ENCODE measurements at regions not wholly inside any gene's neighbourhood (a gene's known extent, or its start where the extent isn't known, plus 50 kb on each side); places are given as distances from the start of the nearest gene placed in this dataset.

DNA sequence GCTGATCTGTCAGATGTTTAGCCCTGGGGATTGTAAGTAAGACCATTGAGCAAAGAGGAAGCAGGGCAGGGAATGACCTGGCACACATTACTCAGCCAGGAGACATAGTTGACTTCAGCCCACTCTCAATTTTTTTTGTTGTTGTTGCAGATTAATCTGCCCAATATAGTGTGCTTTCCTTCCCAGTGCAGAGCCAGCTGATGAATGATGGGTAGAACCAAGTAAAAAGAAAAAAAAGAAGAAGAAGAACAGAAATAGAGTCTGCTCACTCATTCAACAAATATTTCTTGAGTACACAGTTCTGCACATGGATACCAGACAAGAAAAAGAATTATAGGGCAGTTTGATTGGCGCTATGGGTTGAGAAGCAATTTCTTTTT lies 292.7 kb downstream of the ETS1 start:
- Histone ChIP-seq H3K9me3 (ENCODE audit: control insufficient read depth, insufficient read depth, low read length) (no peaks in the 10 kb centered on the region), H3K4me1 (ENCODE audit: control insufficient read depth, insufficient read depth, low read length) (no peaks in the 10 kb centered on the region), H3K36me3 (ENCODE audit: control insufficient read depth, insufficient read depth, low read length) (no peaks in the 10 kb centered on the region), H3K9ac (ENCODE audit: low read depth, low read length) (no peak overlapping the region), H3K4me3 (ENCODE audit: low read depth, low read length) (no peak overlapping the region), H3K27me3 (ENCODE audit: control insufficient read depth, insufficient read depth, low read length) (no peaks in the 10 kb centered on the region)

DNA sequence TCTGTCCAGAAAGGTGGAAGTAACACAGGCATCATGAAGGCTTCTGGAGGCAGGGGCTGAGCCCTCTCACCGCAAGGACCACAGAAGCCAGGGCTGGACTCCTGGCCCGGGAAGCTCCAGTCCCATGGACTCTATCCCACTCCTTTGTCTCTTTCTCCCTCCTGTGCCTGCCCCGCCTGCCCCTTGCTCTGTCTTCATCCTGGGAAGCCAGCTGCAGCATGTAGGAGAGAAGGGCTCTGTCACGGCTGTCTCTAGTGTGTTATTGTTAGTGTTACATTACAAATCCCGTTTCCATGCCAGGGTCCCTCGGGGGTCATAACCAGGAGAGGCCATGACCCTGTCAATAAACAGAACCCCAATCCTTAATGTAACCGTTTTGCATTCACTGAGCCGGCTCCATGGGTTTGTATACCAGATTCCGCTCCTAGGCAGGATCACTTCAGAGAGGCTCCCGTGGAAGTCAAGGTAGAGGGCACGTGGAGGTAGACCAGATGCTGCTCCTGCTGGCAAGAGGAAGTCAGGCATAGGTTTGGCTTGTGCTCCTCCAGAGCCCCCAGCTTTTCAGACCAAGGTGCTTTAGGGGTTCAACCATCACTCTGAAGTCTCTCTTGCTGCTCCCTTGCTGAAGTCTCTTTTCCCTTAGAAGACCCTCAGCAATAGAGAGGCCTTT lies 293.2 kb downstream of the ETS1 start:
- H3K9ac ChIP-seq (ENCODE audit: low read depth, low read length): no peak overlapping the region
- H3K36me3 ChIP-seq (ENCODE audit: control insufficient read depth, insufficient read depth, low read length): no peaks in the 10 kb centered on the region
- no peaks in the 10 kb centered on the region for H3K9me3 ChIP-seq (ENCODE audit: control insufficient read depth, insufficient read depth, low read length)
- H3K27me3 ChIP-seq (ENCODE audit: control insufficient read depth, insufficient read depth, low read length): no peaks in the 10 kb centered on the region
- no peak overlapping the region for H3K4me3 ChIP-seq (ENCODE audit: low read depth, low read length)
- H3K4me1 ChIP-seq (ENCODE audit: control insufficient read depth, insufficient read depth, low read length): no peaks in the 10 kb centered on the region

DNA sequence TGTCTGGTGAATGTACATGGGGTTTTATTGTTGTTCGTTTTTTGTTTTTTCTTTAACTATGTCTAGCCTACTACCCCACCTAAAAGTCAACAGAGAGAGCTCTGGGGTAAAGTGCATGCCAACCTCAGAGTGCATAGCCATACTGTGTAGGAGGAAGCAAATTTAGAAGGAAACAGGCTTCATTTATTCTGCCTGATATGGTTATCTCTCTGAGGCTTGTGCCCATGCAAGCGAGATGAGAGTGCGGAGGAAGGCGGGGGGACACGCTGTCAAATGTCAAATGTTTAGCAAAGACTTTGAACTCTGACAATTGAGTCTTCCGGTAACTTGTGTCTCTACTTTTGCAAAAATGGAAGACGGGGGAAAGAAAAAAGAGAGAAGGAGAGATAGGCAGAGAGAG lies 295.5 kb downstream of the ETS1 start:
- H3K9ac ChIP-seq (ENCODE audit: low read depth, low read length): no peak overlapping the region
- no peak overlapping the region for H3K4me3 ChIP-seq (ENCODE audit: low read depth, low read length)
- H3K27me3 ChIP-seq (ENCODE audit: control insufficient read depth, insufficient read depth, low read length): no peaks in the 10 kb centered on the region
- no peaks in the 10 kb centered on the region for H3K4me1 ChIP-seq (ENCODE audit: control insufficient read depth, insufficient read depth, low read length)
- H3K9me3 ChIP-seq (ENCODE audit: control insufficient read depth, insufficient read depth, low read length): no peaks in the 10 kb centered on the region
- no peaks in the 10 kb centered on the region for H3K36me3 ChIP-seq (ENCODE audit: control insufficient read depth, insufficient read depth, low read length)

DNA sequence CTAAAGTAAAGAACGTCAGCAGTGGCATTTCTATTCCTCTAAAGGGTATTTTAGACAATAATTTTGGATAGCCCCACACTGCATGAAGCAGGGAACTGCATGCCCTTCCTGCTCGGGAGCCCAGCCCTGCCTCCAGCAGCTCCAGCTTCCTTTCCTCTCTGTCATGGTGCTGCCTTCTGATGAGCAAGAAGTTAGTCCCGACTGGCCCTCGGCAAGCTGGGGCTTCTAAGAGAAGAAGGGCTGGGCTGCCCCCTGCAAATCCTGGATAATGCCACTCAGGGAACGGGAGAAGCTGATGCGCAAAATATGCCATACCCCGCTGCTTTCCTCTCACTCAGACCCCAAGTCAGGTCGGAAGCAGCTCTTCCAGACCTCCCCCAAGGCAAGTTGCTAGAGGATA lies 296.4 kb downstream of the ETS1 start:
- no peaks in the 10 kb centered on the region for H3K27me3 ChIP-seq (ENCODE audit: control insufficient read depth, insufficient read depth, low read length)
- H3K9ac ChIP-seq (ENCODE audit: low read depth, low read length): no peak overlapping the region
- no peaks in the 10 kb centered on the region for H3K36me3 ChIP-seq (ENCODE audit: control insufficient read depth, insufficient read depth, low read length)
- no peaks in the 10 kb centered on the region for H3K4me1 ChIP-seq (ENCODE audit: control insufficient read depth, insufficient read depth, low read length)
- no peak overlapping the region for H3K4me3 ChIP-seq (ENCODE audit: low read depth, low read length)
- no peaks in the 10 kb centered on the region for H3K9me3 ChIP-seq (ENCODE audit: control insufficient read depth, insufficient read depth, low read length)

DNA sequence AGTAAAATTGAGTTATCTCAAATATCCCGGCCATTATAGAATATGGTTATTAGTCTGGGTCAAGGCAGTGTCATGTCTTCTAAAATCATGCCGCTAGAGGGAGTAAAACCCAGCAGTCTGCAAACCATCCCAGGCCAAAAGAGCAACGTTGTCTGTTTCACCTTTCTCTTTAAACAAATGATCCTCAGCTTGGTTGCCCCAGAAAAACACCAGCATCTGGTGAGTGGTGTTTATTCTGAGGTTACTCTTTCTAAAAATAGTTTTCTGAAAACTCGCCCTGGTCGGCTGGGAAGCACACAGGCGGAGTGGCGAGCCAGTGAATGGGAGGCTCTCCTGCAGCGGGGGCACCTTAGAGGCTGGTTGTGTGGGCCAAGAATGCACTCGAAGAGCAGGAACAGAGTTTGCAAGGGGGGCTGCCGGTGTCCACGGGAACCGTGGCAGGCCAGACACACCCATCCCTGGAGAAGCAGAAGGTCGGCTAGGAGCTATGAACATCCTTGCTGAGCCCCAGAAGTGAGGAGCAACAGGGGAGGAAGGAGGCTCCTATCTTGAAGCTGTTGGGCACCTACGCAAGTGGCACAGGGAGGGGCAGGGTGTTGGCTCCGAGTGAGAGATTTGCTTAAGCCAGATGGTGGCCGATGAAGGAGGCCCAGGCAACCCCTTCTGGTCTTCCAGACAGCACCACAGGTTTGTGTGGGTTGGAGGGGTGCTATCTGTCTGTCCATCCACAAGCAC lies 297.1 kb downstream of the ETS1 start:
- Histone ChIP-seq H3K9me3 (ENCODE audit: control insufficient read depth, insufficient read depth, low read length) (no peaks in the 10 kb centered on the region), H3K9ac (ENCODE audit: low read depth, low read length) (no peak overlapping the region), H3K27me3 (ENCODE audit: control insufficient read depth, insufficient read depth, low read length) (no peaks in the 10 kb centered on the region), H3K4me1 (ENCODE audit: control insufficient read depth, insufficient read depth, low read length) (no peaks in the 10 kb centered on the region), H3K36me3 (ENCODE audit: control insufficient read depth, insufficient read depth, low read length) (no peaks in the 10 kb centered on the region), H3K4me3 (ENCODE audit: low read depth, low read length) (no peak overlapping the region)

DNA sequence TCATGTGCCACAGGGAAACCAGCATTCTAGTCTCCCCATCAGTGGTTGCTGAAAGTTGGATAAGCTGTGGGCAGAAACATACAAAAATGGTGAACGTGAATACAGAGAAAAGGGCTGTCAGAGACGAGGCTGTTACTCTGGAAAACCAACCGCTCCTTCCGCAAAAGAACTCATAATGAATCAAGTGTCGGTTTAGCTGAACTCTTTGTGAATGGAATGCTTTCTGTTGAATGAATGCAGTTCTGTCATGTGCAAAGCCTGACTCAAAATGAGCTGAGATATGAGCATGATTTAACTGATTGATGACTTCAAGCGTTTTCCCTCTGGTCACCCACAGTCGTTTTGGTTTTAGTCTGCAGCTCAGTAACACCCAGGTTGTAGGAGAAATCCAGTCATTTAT lies 298.3 kb downstream of the ETS1 start:
- Histone ChIP-seq H3K9ac (ENCODE audit: low read depth, low read length) (no peak overlapping the region), H3K4me1 (ENCODE audit: control insufficient read depth, insufficient read depth, low read length) (no peaks in the 10 kb centered on the region), H3K4me3 (ENCODE audit: low read depth, low read length) (no peak overlapping the region), H3K36me3 (ENCODE audit: control insufficient read depth, insufficient read depth, low read length) (no peaks in the 10 kb centered on the region), H3K9me3 (ENCODE audit: control insufficient read depth, insufficient read depth, low read length) (no peaks in the 10 kb centered on the region), H3K27me3 (ENCODE audit: control insufficient read depth, insufficient read depth, low read length) (no peaks in the 10 kb centered on the region)

DNA sequence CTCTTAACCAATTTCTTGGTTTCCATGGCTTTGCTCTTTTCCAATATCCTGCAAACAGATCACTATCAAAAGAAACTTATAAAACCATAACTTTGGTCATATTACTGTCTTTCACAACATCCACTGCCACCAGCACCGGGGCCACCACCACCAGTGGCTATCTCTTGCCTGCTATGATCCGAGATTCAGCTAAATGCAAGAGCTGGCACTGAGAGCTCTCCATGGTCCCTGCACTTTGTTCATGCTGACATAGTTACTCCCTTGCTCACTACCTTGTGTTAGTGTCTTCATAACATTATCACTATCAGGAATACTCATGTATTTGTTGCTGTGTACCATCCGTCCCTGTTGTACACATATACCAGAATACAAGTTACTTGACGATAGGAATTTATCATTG lies 299.0 kb downstream of the ETS1 start:
- Histone ChIP-seq H3K4me3 (ENCODE audit: low read depth, low read length) (no peak overlapping the region), H3K4me1 (ENCODE audit: control insufficient read depth, insufficient read depth, low read length) (no peaks in the 10 kb centered on the region), H3K27me3 (ENCODE audit: control insufficient read depth, insufficient read depth, low read length) (no peaks in the 10 kb centered on the region), H3K9me3 (ENCODE audit: control insufficient read depth, insufficient read depth, low read length) (no peaks in the 10 kb centered on the region), H3K9ac (ENCODE audit: low read depth, low read length) (no peak overlapping the region), H3K36me3 (ENCODE audit: control insufficient read depth, insufficient read depth, low read length) (no peaks in the 10 kb centered on the region)

DNA sequence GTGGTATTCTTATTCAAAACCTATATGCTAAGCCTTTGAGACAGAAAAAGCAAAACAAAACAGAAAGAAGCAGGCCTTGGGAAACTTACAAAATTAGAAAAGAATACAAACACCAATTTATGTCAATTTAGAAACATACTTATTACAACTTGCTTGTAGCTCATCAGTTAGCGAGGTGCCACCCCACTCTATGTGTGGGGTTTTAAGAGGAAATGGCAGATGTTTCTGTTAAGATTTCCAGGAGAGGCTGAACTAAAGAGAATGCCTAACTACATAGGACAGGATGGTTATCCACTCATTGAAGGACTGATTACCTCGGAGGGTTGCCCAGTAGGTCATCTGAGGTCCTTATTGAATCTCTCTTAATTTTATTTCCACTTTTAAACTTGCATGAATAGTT lies 302.0 kb downstream of the ETS1 start:
- H3K9ac ChIP-seq (ENCODE audit: low read depth, low read length): no peak overlapping the region
- H3K27me3 ChIP-seq (ENCODE audit: control insufficient read depth, insufficient read depth, low read length): no peaks in the 10 kb centered on the region
- no peaks in the 10 kb centered on the region for H3K4me1 ChIP-seq (ENCODE audit: control insufficient read depth, insufficient read depth, low read length)
- H3K4me3 ChIP-seq (ENCODE audit: low read depth, low read length): no peak overlapping the region
- H3K36me3 ChIP-seq (ENCODE audit: control insufficient read depth, insufficient read depth, low read length): no peaks in the 10 kb centered on the region
- no peaks in the 10 kb centered on the region for H3K9me3 ChIP-seq (ENCODE audit: control insufficient read depth, insufficient read depth, low read length)

DNA sequence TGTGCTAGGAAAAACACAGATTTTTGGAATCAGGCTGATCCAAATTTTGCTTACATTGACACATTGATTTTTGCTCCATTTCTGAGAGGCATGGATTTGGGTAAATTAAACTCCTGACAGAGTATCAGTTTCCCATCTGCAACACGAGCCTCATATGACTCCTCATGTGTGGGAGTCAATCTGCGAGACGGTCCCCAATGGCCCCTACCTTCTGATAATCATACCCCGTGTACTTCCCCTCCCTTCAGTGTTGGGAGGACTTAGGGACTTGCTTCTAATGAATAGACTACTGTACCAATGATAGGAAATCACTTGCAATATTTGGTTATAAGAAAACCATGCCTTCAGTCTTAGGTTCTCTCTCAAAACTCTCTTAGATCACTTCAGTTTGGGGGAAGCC lies 302.7 kb downstream of the ETS1 start:
- no peaks in the 10 kb centered on the region for H3K9me3 ChIP-seq (ENCODE audit: control insufficient read depth, insufficient read depth, low read length)
- H3K4me3 ChIP-seq (ENCODE audit: low read depth, low read length): no peak overlapping the region
- no peaks in the 10 kb centered on the region for H3K27me3 ChIP-seq (ENCODE audit: control insufficient read depth, insufficient read depth, low read length)
- no peak overlapping the region for H3K9ac ChIP-seq (ENCODE audit: low read depth, low read length)
- H3K4me1 ChIP-seq (ENCODE audit: control insufficient read depth, insufficient read depth, low read length): no peaks in the 10 kb centered on the region
- H3K36me3 ChIP-seq (ENCODE audit: control insufficient read depth, insufficient read depth, low read length): no peaks in the 10 kb centered on the region

DNA sequence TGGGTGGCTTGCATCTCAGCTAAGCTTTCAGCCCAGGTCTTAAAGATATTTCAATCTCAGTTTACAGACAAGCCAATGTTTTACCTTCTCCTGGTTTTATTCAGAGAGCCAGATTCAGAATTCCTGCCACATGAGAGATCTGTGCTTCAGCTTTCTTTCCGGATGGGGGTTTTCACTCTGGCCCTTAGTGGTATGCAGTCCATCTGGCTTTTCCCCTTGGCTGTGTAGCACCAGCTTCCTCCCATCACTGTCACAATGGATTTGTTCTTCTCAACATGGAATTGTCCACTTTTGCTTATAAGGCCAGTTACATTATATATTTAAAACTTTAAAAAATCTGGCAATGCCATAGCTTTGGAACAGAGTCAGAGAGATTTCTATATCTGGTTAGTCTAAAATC lies 303.9 kb downstream of the ETS1 start:
- Histone ChIP-seq H3K4me3 (ENCODE audit: low read depth, low read length) (no peak overlapping the region), H3K27me3 (ENCODE audit: control insufficient read depth, insufficient read depth, low read length) (no peaks in the 10 kb centered on the region), H3K36me3 (ENCODE audit: control insufficient read depth, insufficient read depth, low read length) (no peaks in the 10 kb centered on the region), H3K9me3 (ENCODE audit: control insufficient read depth, insufficient read depth, low read length) (no peaks in the 10 kb centered on the region), H3K9ac (ENCODE audit: low read depth, low read length) (no peak overlapping the region), H3K4me1 (ENCODE audit: control insufficient read depth, insufficient read depth, low read length) (no peaks in the 10 kb centered on the region)

DNA sequence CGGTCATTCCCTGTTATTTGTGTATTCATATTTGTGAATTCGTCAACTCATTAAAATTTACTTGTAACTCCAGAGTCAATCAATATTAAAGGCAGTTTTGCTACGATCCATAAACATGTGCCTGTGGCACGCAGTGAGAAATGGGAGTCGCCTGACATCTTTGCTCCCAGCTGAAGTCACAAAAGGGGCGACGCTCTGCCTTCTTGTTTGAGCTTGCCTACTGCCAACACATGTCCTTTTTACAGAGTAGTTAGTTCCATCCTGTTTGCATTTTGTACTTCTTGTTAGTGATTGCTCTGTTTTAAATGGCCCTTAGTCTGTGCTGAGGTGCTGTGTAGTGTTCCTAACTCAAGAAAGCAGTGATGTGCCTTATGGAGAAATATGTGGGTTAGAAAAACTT lies 305.3 kb downstream of the ETS1 start:
- Histone ChIP-seq H3K4me3 (ENCODE audit: low read depth, low read length) (no peak overlapping the region), H3K9me3 (ENCODE audit: control insufficient read depth, insufficient read depth, low read length) (no peaks in the 10 kb centered on the region), H3K4me1 (ENCODE audit: control insufficient read depth, insufficient read depth, low read length) (no peaks in the 10 kb centered on the region), H3K36me3 (ENCODE audit: control insufficient read depth, insufficient read depth, low read length) (no peaks in the 10 kb centered on the region), H3K9ac (ENCODE audit: low read depth, low read length) (no peak overlapping the region), H3K27me3 (ENCODE audit: control insufficient read depth, insufficient read depth, low read length) (no peaks in the 10 kb centered on the region)

DNA sequence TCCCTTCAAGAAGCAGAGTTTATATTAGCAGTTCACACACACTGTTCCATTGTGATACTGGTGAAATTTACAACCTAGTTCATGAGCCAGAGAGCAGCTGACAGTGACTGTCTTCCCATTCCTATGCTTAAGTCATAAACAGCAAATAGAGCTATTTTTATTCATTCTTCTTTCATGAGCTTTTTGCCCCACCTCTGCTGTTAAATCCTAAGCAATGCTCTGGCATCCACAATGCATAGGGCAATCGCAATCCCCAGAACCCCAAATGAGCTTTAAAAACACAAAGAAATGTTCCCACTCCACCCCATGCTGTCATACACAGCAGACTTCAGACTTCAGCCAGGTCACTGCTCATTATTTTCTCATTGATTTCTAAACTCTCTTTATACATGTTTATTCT lies 307.5 kb downstream of the ETS1 start:
- Histone ChIP-seq H3K4me1 (ENCODE audit: control insufficient read depth, insufficient read depth, low read length) (no peaks in the 10 kb centered on the region), H3K4me3 (ENCODE audit: low read depth, low read length) (no peak overlapping the region), H3K9ac (ENCODE audit: low read depth, low read length) (no peak overlapping the region), H3K27me3 (ENCODE audit: control insufficient read depth, insufficient read depth, low read length) (no peaks in the 10 kb centered on the region), H3K36me3 (ENCODE audit: control insufficient read depth, insufficient read depth, low read length) (no peaks in the 10 kb centered on the region), H3K9me3 (ENCODE audit: control insufficient read depth, insufficient read depth, low read length) (no peaks in the 10 kb centered on the region)

Measured in iPS-15b (cell line).